ENCODE measurements at regions not wholly inside any gene's neighbourhood (a gene's known extent, or its start where the extent isn't known, plus 50 kb on each side); places are given as distances from the start of the nearest gene placed in this dataset.

DNA sequence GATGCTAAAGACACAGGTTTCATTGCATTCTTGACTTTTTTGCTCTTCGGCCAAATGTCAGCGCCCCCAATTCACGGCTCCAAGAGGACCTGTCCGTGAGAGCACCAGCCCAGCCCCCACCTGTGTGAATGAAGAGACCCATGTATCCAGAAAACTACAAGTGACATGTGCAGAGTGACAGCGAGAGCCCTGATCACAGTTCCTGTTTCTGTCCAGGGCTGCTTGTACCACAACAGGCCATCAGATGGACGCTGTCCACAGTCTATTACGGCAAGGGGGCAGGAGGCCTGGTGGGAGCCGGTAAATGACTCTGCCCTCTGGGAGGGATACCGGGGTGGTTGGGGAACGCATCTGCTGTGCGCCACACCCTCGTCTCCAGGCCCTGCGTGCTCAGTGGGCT, 520.9 kb upstream of the ID2 start:
- TF ChIP-seq POLR2AphosphoS5 (IDR thresholded peaks at IDR 0.05; ENCODE audit: low read depth, low read length) = no peak
- TF ChIP-seq FOXP2 (optimal IDR thresholded peaks at IDR 0.05; ENCODE audit: borderline replicate concordance, extremely low read depth, extremely low read length, insufficient read depth) = no peak
- TF ChIP-seq TAF1 (IDR thresholded peaks at IDR 0.05; ENCODE audit: borderline replicate concordance, insufficient read depth, low read length) = no peak
- TF ChIP-seq, protein P1, sequence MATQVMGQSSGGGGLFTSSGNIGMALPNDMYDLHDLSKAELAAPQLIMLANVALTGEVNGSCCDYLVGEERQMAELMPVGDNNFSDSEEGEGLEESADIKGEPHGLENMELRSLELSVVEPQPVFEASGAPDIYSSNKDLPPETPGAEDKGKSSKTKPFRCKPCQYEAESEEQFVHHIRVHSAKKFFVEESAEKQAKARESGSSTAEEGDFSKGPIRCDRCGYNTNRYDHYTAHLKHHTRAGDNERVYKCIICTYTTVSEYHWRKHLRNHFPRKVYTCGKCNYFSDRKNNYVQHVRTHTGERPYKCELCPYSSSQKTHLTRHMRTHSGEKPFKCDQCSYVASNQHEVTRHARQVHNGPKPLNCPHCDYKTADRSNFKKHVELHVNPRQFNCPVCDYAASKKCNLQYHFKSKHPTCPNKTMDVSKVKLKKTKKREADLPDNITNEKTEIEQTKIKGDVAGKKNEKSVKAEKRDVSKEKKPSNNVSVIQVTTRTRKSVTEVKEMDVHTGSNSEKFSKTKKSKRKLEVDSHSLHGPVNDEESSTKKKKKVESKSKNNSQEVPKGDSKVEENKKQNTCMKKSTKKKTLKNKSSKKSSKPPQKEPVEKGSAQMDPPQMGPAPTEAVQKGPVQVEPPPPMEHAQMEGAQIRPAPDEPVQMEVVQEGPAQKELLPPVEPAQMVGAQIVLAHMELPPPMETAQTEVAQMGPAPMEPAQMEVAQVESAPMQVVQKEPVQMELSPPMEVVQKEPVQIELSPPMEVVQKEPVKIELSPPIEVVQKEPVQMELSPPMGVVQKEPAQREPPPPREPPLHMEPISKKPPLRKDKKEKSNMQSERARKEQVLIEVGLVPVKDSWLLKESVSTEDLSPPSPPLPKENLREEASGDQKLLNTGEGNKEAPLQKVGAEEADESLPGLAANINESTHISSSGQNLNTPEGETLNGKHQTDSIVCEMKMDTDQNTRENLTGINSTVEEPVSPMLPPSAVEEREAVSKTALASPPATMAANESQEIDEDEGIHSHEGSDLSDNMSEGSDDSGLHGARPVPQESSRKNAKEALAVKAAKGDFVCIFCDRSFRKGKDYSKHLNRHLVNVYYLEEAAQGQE (IDR thresholded peaks at IDR 0.05; ENCODE audit: insufficient read depth in 1 of 2, low read depth in 2 of 2, low read length in 2 of 2) = no peak
